ENCODE measurements at regions not wholly inside any gene's neighbourhood (a gene's known extent, or its start where the extent isn't known, plus 50 kb on each side); places are given as distances from the start of the nearest gene placed in this dataset.
"Not testable (repeated sequence)": the region's sequence is repeated elsewhere in the genome, so short reads cannot be mapped to it uniquely, and the experiment has no call there.

DNA sequence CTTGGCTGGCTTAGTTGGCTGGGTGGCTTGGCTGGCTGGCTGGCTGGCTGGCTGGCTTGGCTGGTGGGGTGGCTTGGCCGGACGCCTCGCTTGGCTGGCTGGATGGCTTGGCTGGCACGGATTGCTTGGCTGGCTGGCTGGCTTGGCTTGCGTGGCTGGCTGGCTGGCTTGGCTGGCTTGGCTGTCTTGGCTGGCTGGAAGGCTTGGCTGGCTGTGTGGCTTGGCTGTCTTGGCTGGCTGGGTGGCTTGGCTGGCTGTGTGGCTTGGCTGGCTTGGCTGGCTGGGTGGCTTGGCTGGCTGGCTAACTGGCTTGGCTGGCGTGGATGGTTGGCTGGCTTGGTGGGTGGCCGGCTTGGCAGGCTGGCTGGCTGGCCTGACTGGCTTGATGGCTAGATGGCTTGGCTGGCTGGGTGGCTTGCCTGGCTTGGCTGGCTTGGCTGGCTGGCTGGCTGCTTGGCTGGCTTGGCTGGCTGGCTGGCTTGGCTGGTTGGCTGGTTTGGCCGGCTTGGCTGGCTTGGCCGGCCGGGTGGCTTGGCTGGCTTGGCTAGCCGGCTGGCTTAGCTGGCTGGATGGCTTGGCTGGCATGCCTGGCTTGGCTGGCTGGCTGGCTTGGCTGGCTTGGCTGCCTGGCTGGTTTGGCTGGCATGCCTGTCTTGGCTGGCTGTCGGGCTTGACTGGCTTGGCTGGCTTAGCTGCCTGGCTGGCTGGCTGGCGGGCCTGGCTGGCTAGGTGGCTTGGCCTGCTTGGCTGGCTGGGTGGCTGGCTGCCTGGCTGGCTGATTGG, 2812.7 kb downstream of the RPIA start:
- H3K36me3 ChIP-seq (ENCODE audit: control insufficient read depth in 4 of 4, insufficient read depth in 4 of 4, low read length in 3 of 4); H3K9me3 ChIP-seq (ENCODE audit: control extremely low read depth in 1 of 5, control insufficient read depth in 4 of 5, insufficient read depth in 2 of 5, low read depth in 1 of 5, low read length in 4 of 5); DNase-seq; H3K4me3 ChIP-seq (ENCODE audit: control insufficient read depth in 1 of 7, extremely low read depth in 1 of 7, insufficient read depth in 4 of 7, low read depth in 2 of 7, low read length in 6 of 7); H3K4me1 ChIP-seq (ENCODE audit: control extremely low read depth in 1 of 4, control insufficient read depth in 4 of 4, insufficient read depth in 4 of 4, low read length in 3 of 4); POLR2A ChIA-PET; H3K27me3 ChIP-seq (replicated peaks in 2 of 5; ENCODE audit: control insufficient read depth in 4 of 5, insufficient read depth in 5 of 5, low read length in 4 of 5); CTCF ChIA-PET; H3K27ac ChIP-seq (ENCODE audit: insufficient read depth in 1 of 2, low read depth in 1 of 2, low read length in 2 of 2, poor library complexity in 1 of 2, severe bottlenecking in 2 of 2): not testable (repeated sequence)
- 97% methylated on average over 9 of the region's 13 CpGs for WGBS (ENCODE audit: insufficient coverage)

GRCh38 chr2:91508816-91509215, 2817.3 kb downstream of the RPIA start:
- H3K4me3 ChIP-seq (ENCODE audit: control insufficient read depth in 1 of 7, extremely low read depth in 1 of 7, insufficient read depth in 4 of 7, low read depth in 2 of 7, low read length in 6 of 7); H3K27me3 ChIP-seq (replicated peaks in 2 of 5; ENCODE audit: control insufficient read depth in 4 of 5, insufficient read depth in 5 of 5, low read length in 4 of 5); DNase-seq; H3K27ac ChIP-seq (ENCODE audit: insufficient read depth in 1 of 2, low read depth in 1 of 2, low read length in 2 of 2, poor library complexity in 1 of 2, severe bottlenecking in 2 of 2); CTCF ChIA-PET; H3K36me3 ChIP-seq (ENCODE audit: control insufficient read depth in 4 of 4, insufficient read depth in 4 of 4, low read length in 3 of 4); H3K9me3 ChIP-seq (ENCODE audit: control extremely low read depth in 1 of 5, control insufficient read depth in 4 of 5, insufficient read depth in 2 of 5, low read depth in 1 of 5, low read length in 4 of 5); POLR2A ChIA-PET; H3K4me1 ChIP-seq (ENCODE audit: control extremely low read depth in 1 of 4, control insufficient read depth in 4 of 4, insufficient read depth in 4 of 4, low read length in 3 of 4): not testable (repeated sequence)
- WGBS (ENCODE audit: insufficient coverage): no CpG with 5 or more reads among the region's 4 CpGs

DNA sequence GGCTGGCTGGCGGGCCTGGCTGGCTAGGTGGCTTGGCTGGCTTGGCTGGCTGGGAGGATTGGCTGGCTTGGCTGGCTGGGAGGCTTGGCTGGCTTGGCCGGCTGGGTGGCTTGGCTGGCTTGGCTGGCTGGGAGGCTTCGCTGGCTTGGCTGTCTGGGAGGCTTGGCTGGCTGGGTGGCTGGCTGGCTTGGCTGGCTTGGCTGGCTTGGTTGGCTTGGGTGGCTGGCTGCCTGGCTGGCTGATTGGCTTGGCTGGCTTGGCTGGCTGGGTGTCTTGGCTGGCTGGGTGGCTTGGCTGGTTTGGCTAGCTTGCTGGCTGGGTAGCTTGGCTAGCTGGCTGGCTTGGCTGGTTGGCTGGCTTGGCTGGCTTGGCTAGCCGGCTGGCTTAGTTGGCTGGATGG, 2817.8 kb downstream of the RPIA start:
- DNase-seq; POLR2A ChIA-PET; H3K27ac ChIP-seq (ENCODE audit: insufficient read depth in 1 of 2, low read depth in 1 of 2, low read length in 2 of 2, poor library complexity in 1 of 2, severe bottlenecking in 2 of 2); H3K27me3 ChIP-seq (replicated peaks in 2 of 5; ENCODE audit: control insufficient read depth in 4 of 5, insufficient read depth in 5 of 5, low read length in 4 of 5); H3K9me3 ChIP-seq (ENCODE audit: control extremely low read depth in 1 of 5, control insufficient read depth in 4 of 5, insufficient read depth in 2 of 5, low read depth in 1 of 5, low read length in 4 of 5); H3K4me1 ChIP-seq (ENCODE audit: control extremely low read depth in 1 of 4, control insufficient read depth in 4 of 4, insufficient read depth in 4 of 4, low read length in 3 of 4); CTCF ChIA-PET; H3K36me3 ChIP-seq (ENCODE audit: control insufficient read depth in 4 of 4, insufficient read depth in 4 of 4, low read length in 3 of 4); H3K4me3 ChIP-seq (ENCODE audit: control insufficient read depth in 1 of 7, extremely low read depth in 1 of 7, insufficient read depth in 4 of 7, low read depth in 2 of 7, low read length in 6 of 7): not testable (repeated sequence)
- no CpG with 5 or more reads among the region's 4 CpGs for WGBS (ENCODE audit: insufficient coverage)

GRCh38 chr2:91511166-91511565, 2819.7 kb downstream of the RPIA start:
- H3K36me3 ChIP-seq (ENCODE audit: control insufficient read depth in 4 of 4, insufficient read depth in 4 of 4, low read length in 3 of 4); POLR2A ChIA-PET; CTCF ChIA-PET; H3K9me3 ChIP-seq (ENCODE audit: control extremely low read depth in 1 of 5, control insufficient read depth in 4 of 5, insufficient read depth in 2 of 5, low read depth in 1 of 5, low read length in 4 of 5); H3K27me3 ChIP-seq (replicated peaks in 2 of 5; ENCODE audit: control insufficient read depth in 4 of 5, insufficient read depth in 5 of 5, low read length in 4 of 5); DNase-seq; H3K4me3 ChIP-seq (ENCODE audit: control insufficient read depth in 1 of 7, extremely low read depth in 1 of 7, insufficient read depth in 4 of 7, low read depth in 2 of 7, low read length in 6 of 7); H3K27ac ChIP-seq (ENCODE audit: insufficient read depth in 1 of 2, low read depth in 1 of 2, low read length in 2 of 2, poor library complexity in 1 of 2, severe bottlenecking in 2 of 2); H3K4me1 ChIP-seq (ENCODE audit: control extremely low read depth in 1 of 4, control insufficient read depth in 4 of 4, insufficient read depth in 4 of 4, low read length in 3 of 4): not testable (repeated sequence)
- 92% methylated on average over 2 of the region's 2 CpGs for WGBS (ENCODE audit: insufficient coverage)

GRCh38 chr2:91515966-91516365, 2824.5 kb downstream of the RPIA start:
- POLR2A ChIA-PET: not testable (repeated sequence)

GRCh38 chr2:91516669-91517068, 2825.2 kb downstream of the RPIA start:
- H3K27me3 ChIP-seq (replicated peaks in 2 of 5; ENCODE audit: control insufficient read depth in 4 of 5, insufficient read depth in 5 of 5, low read length in 4 of 5); CTCF ChIA-PET; POLR2A ChIA-PET; H3K9me3 ChIP-seq (ENCODE audit: control extremely low read depth in 1 of 5, control insufficient read depth in 4 of 5, insufficient read depth in 2 of 5, low read depth in 1 of 5, low read length in 4 of 5); H3K4me1 ChIP-seq (ENCODE audit: control extremely low read depth in 1 of 4, control insufficient read depth in 4 of 4, insufficient read depth in 4 of 4, low read length in 3 of 4); H3K36me3 ChIP-seq (ENCODE audit: control insufficient read depth in 4 of 4, insufficient read depth in 4 of 4, low read length in 3 of 4); DNase-seq; H3K4me3 ChIP-seq (ENCODE audit: control insufficient read depth in 1 of 7, extremely low read depth in 1 of 7, insufficient read depth in 4 of 7, low read depth in 2 of 7, low read length in 6 of 7); H3K27ac ChIP-seq (ENCODE audit: insufficient read depth in 1 of 2, low read depth in 1 of 2, low read length in 2 of 2, poor library complexity in 1 of 2, severe bottlenecking in 2 of 2): not testable (repeated sequence)
- 100% methylated on average over 1 of the region's 6 CpGs for WGBS (ENCODE audit: insufficient coverage)

More at GRCh38 chr2:91515966-91516365, 2824.5 kb downstream of the RPIA start:
- H3K27me3 ChIP-seq (replicated peaks in 2 of 5; ENCODE audit: control insufficient read depth in 4 of 5, insufficient read depth in 5 of 5, low read length in 4 of 5); CTCF ChIA-PET; H3K4me3 ChIP-seq (ENCODE audit: control insufficient read depth in 1 of 7, extremely low read depth in 1 of 7, insufficient read depth in 4 of 7, low read depth in 2 of 7, low read length in 6 of 7); H3K4me1 ChIP-seq (ENCODE audit: control extremely low read depth in 1 of 4, control insufficient read depth in 4 of 4, insufficient read depth in 4 of 4, low read length in 3 of 4); H3K27ac ChIP-seq (ENCODE audit: insufficient read depth in 1 of 2, low read depth in 1 of 2, low read length in 2 of 2, poor library complexity in 1 of 2, severe bottlenecking in 2 of 2); H3K36me3 ChIP-seq (ENCODE audit: control insufficient read depth in 4 of 4, insufficient read depth in 4 of 4, low read length in 3 of 4); DNase-seq; H3K9me3 ChIP-seq (ENCODE audit: control extremely low read depth in 1 of 5, control insufficient read depth in 4 of 5, insufficient read depth in 2 of 5, low read depth in 1 of 5, low read length in 4 of 5): not testable (repeated sequence)
- WGBS (ENCODE audit: insufficient coverage): no CpG with 5 or more reads among the region's 3 CpGs

GRCh38 chr2:91517846-91518245, 2826.4 kb downstream of the RPIA start:
- H3K27ac ChIP-seq (ENCODE audit: insufficient read depth in 1 of 2, low read depth in 1 of 2, low read length in 2 of 2, poor library complexity in 1 of 2, severe bottlenecking in 2 of 2); DNase-seq; H3K4me1 ChIP-seq (ENCODE audit: control extremely low read depth in 1 of 4, control insufficient read depth in 4 of 4, insufficient read depth in 4 of 4, low read length in 3 of 4); H3K4me3 ChIP-seq (ENCODE audit: control insufficient read depth in 1 of 7, extremely low read depth in 1 of 7, insufficient read depth in 4 of 7, low read depth in 2 of 7, low read length in 6 of 7); H3K9me3 ChIP-seq (ENCODE audit: control extremely low read depth in 1 of 5, control insufficient read depth in 4 of 5, insufficient read depth in 2 of 5, low read depth in 1 of 5, low read length in 4 of 5); H3K27me3 ChIP-seq (replicated peaks in 2 of 5; ENCODE audit: control insufficient read depth in 4 of 5, insufficient read depth in 5 of 5, low read length in 4 of 5); POLR2A ChIA-PET; H3K36me3 ChIP-seq (ENCODE audit: control insufficient read depth in 4 of 4, insufficient read depth in 4 of 4, low read length in 3 of 4); CTCF ChIA-PET: not testable (repeated sequence)
- no CpG with 5 or more reads among the region's 1 CpG for WGBS (ENCODE audit: insufficient coverage)

Measured in common myeloid progenitor, CD34-positive (primary cell).